ENCODE measurements at regions not wholly inside any gene's neighbourhood (a gene's known extent, or its start where the extent isn't known, plus 50 kb on each side); places are given as distances from the start of the nearest gene placed in this dataset.

DNA sequence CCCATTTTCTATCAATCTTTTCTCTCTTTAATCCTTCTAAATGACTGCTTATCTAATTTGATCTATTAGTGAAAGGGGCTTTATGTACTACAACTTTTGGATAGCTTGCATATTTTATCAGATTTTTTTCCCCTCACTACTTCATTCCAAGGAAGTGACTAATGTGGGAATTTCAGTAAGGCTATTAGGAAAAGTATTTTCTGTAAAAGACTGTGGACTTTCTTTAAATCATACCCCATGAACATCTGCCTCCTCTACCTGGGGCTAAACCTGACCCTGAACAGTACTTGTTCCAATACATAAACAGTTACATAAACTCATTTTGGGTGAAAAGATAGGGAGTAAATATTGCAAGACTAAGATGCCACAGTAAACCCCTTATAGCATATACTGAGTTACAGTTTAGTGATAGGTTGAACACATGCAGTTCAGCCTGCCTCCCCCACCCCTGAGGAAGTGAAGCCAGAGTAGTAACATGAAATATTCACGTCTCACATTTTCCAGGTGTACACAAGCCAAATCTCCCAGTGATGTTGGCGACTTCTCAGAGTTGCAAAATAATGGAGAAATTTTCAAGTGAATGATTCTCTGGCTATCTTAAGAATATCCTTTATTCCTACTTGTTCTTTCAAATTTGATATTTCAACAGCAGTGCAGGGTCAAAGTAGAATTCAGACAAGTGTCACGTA is 590.9 kb upstream of the ZEB2 start:
- no peak for DNase-seq (ENCODE audit: low read depth in 2 of 3, low spot score in 1 of 3)

- no peak for DNase-seq (ENCODE audit: low read depth in 2 of 3, low spot score in 1 of 3)
Measured at GRCh38 chr2:145108959-145109710, 589.2 kb upstream of the ZEB2 start.

- no peak for DNase-seq (ENCODE audit: low read depth in 2 of 3, low spot score in 1 of 3)
Measured at GRCh38 chr2:145108361-145108778, 588.5 kb upstream of the ZEB2 start.

DNA sequence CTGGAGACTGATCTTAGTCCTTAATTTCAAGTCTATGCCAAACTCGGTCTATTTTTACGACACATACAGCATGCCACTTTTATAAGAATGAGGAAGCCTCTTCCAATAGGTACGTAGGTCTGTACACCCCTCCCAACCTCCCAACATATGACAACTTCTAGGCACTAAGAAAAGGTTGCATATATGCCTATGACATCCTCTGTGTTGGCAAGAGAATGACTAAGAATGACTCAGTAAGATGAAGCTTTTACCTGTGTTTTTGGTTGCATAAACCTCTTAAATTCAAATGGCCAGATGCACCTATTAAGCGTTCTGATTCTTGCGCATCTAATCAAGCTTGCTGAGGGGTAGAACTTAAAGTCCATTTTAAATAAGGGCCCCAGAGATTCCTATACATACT is 586.4 kb upstream of the ZEB2 start:
- DNase-seq (ENCODE audit: low read depth in 2 of 3, low spot score in 1 of 3): no peak

DNA sequence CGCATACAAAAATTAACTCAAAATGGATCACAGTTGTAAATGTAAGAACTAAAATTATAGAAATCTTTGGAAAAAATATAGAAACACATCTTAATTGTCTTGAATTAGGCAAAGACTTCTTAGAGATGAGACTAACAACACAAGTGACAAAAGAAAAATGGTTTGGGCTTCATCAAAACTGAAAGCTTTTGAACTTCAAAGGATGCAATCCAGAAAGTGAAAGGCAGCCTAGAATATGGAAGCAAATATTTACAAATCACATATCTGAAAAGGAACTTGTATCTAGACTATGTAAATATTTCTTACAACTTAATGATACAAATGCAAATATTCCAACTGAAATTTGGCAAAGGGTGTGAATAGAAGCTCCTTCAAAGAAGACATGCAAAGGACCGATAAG is 582.8 kb upstream of the ZEB2 start:
- no peak for DNase-seq (ENCODE audit: low read depth in 2 of 3, low spot score in 1 of 3)

DNA sequence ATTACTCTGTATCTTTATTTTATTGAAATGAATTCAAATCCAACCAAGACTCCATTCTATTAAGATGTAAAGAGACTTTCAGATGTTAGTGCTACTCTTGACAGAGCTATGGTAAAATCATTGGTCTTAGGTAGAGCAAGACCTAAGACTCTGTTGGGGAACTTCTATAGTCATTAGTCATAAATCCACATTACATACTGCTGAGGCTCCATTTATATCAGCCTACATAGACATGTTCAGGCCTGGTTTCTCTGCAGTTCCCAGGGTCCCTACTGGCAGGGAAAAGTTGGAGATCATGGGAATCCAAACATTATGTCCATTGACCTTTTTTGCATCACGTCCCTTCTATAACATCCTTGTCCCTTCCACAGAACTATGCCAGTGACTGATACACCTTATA is 580.4 kb upstream of the ZEB2 start:
- DNase-seq (ENCODE audit: low read depth in 2 of 3, low spot score in 1 of 3): no peak

DNA sequence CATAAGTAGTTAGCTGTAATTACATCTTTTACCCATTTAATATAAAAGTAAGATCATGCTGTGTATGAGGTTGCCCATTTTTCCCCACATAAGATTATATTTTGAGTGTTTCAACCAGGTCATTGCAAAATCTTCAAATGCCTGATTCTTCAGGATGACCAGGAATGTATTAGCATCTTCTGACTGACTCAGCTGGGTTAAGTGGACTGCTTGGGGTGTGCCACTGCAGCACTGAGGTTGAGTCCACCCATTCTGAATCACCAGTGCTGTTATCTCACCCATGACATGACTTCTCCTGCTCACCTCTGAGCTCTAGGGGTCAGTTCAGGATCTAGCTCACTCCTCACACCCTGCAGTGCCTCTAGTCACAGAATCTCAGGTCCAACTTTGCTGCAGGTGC is 576.7 kb upstream of the ZEB2 start:
- DNase-seq (ENCODE audit: low read depth in 2 of 3, low spot score in 1 of 3): no peak

GRCh38 chr2:145095641-145096435 is 575.9 kb upstream of the ZEB2 start:
- no peak for DNase-seq (ENCODE audit: low read depth in 2 of 3, low spot score in 1 of 3)

DNA sequence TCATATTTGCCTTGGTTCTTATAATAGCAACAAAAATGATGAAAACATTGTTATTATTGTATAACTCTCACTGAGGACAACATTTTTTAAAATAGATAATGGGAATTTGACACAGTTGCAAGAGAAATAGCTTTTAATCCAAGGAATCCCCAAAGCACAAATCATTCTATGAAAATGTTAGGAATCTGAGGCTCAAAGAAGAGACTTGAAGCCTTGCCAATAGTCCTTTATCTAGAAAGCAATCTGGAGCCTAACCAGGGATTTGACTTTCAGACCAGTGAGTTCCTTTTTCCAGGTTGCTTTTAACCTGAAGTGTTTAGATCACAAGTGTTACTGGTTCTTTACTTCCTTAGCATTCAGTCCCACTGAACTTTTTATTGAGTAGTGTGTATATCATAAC is 574.5 kb upstream of the ZEB2 start:
- DNase-seq (ENCODE audit: low read depth in 2 of 3, low spot score in 1 of 3): no peak

GRCh38 chr2:145091967-145092366 is 572.0 kb upstream of the ZEB2 start:
- DNase-seq (ENCODE audit: low read depth in 2 of 3, low spot score in 1 of 3): no peak

DNA sequence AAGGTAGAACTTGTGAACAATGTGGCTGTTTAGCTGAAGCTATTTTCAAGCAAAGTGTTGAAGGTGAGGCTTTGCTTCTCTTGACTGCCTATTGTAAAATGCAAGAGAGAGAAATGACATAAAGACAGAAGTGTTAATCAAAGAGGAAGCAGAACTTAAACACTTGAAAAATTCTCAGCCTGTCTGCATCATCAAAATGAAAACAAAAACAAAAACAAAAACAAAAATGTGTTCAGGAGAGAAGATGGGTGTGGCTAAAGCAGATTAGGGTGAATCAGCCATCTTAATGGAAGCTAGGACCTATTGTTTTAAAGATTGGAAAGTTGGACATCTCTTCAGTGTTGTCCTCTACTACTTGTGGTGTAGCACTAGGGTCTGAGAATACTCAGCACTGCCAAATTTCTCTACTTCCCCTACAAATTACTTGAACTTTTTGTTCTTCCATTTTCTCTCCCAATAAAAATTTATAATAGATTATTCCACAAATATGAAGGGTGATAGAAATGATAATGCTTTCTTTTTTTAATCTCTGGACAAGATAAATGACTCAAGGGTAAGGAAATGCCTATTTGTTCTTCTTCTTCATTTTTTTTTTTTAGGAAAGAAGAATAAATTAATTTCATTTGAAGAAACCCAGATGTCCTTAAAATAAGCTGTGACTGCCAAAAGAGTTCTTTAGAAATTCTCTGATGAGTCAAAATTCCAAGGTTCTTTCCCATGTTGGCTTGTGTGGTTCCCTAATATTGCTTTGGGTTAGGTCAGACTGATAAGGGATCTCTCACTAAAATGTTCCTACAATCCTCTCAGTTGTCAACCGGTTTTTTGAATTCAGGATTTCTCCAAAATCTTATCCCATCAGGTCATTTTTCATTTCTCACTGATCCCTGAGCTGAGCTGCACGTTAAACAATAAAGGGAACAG is 571.2 kb upstream of the ZEB2 start:
- no peak for DNase-seq (ENCODE audit: low read depth in 2 of 3, low spot score in 1 of 3)

DNA sequence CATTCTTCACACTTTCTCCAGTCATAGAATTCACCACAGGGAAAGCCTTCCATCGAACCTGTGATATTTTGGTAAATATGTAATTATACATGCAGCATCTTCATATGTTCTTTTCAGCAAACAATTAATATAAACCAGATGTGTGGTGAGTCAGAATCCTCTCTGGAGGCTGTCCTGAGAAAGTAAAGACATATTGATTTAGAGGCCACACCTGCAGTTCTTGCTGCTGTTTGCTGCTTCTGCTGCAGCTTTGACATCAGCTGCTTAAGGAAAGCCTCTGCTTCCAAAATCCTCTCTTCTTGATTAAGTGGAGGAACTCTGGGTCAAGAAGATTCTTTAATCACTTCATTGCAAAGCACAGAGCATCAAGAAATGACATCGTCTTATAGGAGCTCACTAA is 568.8 kb upstream of the ZEB2 start:
- DNase-seq (ENCODE audit: low read depth in 2 of 3, low spot score in 1 of 3): no peak

DNA sequence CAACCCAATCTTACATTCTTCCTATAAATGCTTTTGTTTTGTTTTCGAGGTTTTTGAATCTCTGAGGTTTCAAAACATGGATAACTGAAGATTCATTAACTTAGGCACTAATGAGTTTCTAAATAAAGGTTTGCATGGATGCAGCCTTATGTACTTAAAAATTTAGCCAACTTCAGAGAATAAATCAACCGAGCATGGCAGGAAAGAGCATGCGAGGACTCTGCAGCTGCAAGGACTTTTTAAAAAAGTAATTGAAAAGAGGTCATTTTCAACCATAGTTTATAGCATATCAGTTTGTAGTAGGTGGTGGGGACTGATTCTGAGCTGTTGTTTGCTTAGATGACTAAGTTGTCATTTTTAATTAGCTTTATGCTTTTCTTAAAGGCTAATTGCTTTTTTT is 567.0 kb upstream of the ZEB2 start:
- no peak for DNase-seq (ENCODE audit: low read depth in 2 of 3, low spot score in 1 of 3)

GRCh38 chr2:145085612-145086011 is 565.7 kb upstream of the ZEB2 start:
- DNase-seq (ENCODE audit: low read depth in 2 of 3, low spot score in 1 of 3): no peak

DNA sequence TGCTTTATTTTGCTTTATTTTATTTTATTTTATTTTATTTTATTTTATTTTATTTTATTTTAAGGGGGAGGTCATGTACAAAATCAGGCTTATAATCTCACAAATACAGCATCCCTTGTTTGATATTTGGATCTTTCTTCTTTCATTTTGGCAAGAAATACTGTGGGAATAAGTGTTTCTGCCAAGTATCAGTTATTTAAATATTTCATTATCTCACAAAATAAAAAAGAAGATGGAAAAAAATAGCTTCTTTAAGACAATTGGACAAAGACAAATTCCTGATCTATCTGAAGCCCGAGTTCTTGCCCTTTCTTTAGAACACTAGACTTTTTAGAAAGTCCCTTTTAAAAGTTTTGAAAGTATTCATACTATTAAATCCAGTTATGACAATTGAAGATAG is 560.5 kb upstream of the ZEB2 start:
- no peak for DNase-seq (ENCODE audit: low read depth in 2 of 3, low spot score in 1 of 3)

DNA sequence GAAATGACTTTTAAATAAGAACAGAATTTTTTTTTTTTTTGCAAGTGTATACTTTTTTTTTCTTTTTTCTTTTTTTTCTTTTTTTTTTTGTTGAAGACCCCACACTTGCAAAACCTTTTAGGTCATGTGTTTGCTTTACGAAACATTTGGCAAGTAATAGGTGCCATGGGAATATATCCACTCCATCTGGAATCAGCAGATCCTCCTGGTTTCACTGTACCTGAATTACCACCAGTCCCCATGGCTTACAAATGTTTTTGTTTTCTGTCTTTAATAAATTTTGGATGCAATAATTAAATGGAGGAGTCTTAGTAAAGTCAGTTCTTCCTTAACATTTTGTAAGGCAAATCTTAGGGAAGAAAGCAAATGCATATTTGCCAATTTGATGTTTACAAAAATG is 559.7 kb upstream of the ZEB2 start:
- no peak for DNase-seq (ENCODE audit: low read depth in 2 of 3, low spot score in 1 of 3)

- DNase-seq (ENCODE audit: low read depth in 2 of 3, low spot score in 1 of 3): no peak
Measured at GRCh38 chr2:145078923-145079322, 559.0 kb upstream of the ZEB2 start.

GRCh38 chr2:145076085-145076484 is 556.2 kb upstream of the ZEB2 start:
- no peak for DNase-seq (ENCODE audit: low read depth in 2 of 3, low spot score in 1 of 3)

GRCh38 chr2:145075454-145076062 is 555.6 kb upstream of the ZEB2 start:
- DNase-seq (ENCODE audit: low read depth in 2 of 3, low spot score in 1 of 3): no peak

DNA sequence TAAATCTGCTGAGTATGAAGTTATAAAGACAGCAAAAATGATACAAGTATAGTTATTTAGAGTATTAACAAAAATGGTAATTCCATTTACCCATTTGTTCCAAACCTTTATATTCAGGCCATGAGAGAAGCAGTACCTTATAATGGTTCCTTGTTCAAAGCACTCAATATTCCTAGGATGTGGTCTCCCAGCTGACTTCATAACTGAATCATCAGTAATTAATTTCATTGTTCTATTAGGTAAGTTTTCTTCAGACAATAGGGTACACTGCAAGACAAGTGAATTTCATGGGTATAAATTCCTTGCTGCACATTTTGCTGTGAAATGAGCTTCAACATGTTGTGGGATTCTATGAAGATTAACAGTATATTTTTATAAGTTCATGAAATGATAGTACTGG is 550.8 kb upstream of the ZEB2 start:
- DNase-seq (ENCODE audit: low read depth in 2 of 3, low spot score in 1 of 3): no peak

DNA sequence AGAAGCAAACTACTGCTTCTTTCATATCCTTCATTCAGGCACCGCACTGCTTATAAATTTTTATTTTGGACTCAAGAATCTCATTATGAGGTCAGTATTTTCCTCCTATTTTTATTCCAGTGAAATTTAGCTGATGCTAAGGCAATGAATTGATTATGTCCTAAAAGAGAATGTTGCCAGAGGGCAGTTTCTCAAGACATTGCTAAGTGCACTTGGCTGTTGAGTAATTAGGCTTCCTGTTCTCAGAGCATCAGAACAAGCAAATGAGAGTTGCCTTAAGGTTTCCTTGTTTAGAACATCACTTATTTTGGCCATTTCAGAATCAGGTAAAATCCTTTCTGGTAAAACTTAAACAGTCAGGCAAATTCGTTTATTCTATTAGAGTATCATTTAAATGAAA is 548.6 kb upstream of the ZEB2 start:
- DNase-seq (ENCODE audit: low read depth in 2 of 3, low spot score in 1 of 3): no peak

Data from stimulated activated CD4-positive, alpha-beta T cell treated with anti-CD3 and anti-CD28 coated beads, Interleukin-12 subunit alpha, Interleukin-12 subunit beta, amount 100 ng/mL, for 48 hours (primary cell).